Activated CD4-positive, alpha-beta T cell treated with anti-CD3 and anti-CD28 coated beads, Interleukin-2, amount 50 U/mL, for 1 hour (primary cell): ENCODE measurements at regions not wholly inside any gene's neighbourhood (a gene's known extent, or its start where the extent isn't known, plus 50 kb on each side); places are given as distances from the start of the nearest gene placed in this dataset.
"Not testable (repeated sequence)": the region's sequence is repeated elsewhere in the genome, so short reads cannot be mapped to it uniquely, and the experiment has no call there.

ENCODE experiments used
- DNase-seq: peaks from one replicate; pipeline ENCODE4 v3.0.0-alpha.2; 2020

GRCh38 chr2:82137441-82137840, 1832.9 kb upstream of the LRRTM1 start:
- no peak for DNase-seq

- DNase-seq, result no peak
Observed at GRCh38 chr2:82128051-82128450, 1823.5 kb upstream of the LRRTM1 start.

- DNase-seq, result no peak
Observed at GRCh38 chr2:82124629-82125028, 1820.1 kb upstream of the LRRTM1 start.

GRCh38 chr2:82120654-82121053, 1816.1 kb upstream of the LRRTM1 start:
- no peak for DNase-seq

- DNase-seq, result no peak
Observed at GRCh38 chr2:82120115-82120514, 1815.6 kb upstream of the LRRTM1 start.

- no peak for DNase-seq
Observed at GRCh38 chr2:82109418-82109817, 1804.9 kb upstream of the LRRTM1 start.

GRCh38 chr2:82098617-82099016, 1794.1 kb upstream of the LRRTM1 start:
- DNase-seq, result no peak

GRCh38 chr2:82089518-82089917, 1785.0 kb upstream of the LRRTM1 start:
- DNase-seq, result no peak

GRCh38 chr2:82084679-82085392, 1780.3 kb upstream of the LRRTM1 start:
- no peak for DNase-seq

GRCh38 chr2:82075875-82076274, 1771.3 kb upstream of the LRRTM1 start:
- DNase-seq, result no peak

- no peak for DNase-seq
Observed at GRCh38 chr2:82062463-82062862, 1757.9 kb upstream of the LRRTM1 start.

- no peak for DNase-seq
Observed at GRCh38 chr2:82055846-82056245, 1751.3 kb upstream of the LRRTM1 start.

- no peak for DNase-seq
Observed at GRCh38 chr2:82043867-82044266, 1739.3 kb upstream of the LRRTM1 start.

- DNase-seq, result no peak
Observed at GRCh38 chr2:82027921-82028615, 1723.5 kb upstream of the LRRTM1 start.

- no peak for DNase-seq
Observed at GRCh38 chr2:82023710-82024109, 1719.2 kb upstream of the LRRTM1 start.

GRCh38 chr2:82013641-82014040, 1709.1 kb upstream of the LRRTM1 start:
- DNase-seq, result no peak

- no peak for DNase-seq
Observed at GRCh38 chr2:82007071-82007664, 1702.6 kb upstream of the LRRTM1 start.

- DNase-seq, result not testable (repeated sequence)
Observed at GRCh38 chr2:82005889-82006288, 1701.3 kb upstream of the LRRTM1 start.

GRCh38 chr2:82001614-82002013, 1697.1 kb upstream of the LRRTM1 start:
- no peak for DNase-seq

- DNase-seq, result no peak
Observed at GRCh38 chr2:82000606-82001005, 1696.1 kb upstream of the LRRTM1 start.

- DNase-seq, result no peak
Observed at GRCh38 chr2:81996332-81996731, 1691.8 kb upstream of the LRRTM1 start.

- no peak for DNase-seq
Observed at GRCh38 chr2:81991282-81991681, 1686.7 kb upstream of the LRRTM1 start.

- no peak for DNase-seq
Observed at GRCh38 chr2:81987370-81987769, 1682.8 kb upstream of the LRRTM1 start.

- DNase-seq, result no peak
Observed at GRCh38 chr2:81984969-81985637, 1680.6 kb upstream of the LRRTM1 start.
